ENCODE measurements at regions not wholly inside any gene's neighbourhood (a gene's known extent, or its start where the extent isn't known, plus 50 kb on each side); places are given as distances from the start of the nearest gene placed in this dataset.
A peak's percentile ranks its signal among the peaks of the same experiment; 100 is the strongest.

DNA sequence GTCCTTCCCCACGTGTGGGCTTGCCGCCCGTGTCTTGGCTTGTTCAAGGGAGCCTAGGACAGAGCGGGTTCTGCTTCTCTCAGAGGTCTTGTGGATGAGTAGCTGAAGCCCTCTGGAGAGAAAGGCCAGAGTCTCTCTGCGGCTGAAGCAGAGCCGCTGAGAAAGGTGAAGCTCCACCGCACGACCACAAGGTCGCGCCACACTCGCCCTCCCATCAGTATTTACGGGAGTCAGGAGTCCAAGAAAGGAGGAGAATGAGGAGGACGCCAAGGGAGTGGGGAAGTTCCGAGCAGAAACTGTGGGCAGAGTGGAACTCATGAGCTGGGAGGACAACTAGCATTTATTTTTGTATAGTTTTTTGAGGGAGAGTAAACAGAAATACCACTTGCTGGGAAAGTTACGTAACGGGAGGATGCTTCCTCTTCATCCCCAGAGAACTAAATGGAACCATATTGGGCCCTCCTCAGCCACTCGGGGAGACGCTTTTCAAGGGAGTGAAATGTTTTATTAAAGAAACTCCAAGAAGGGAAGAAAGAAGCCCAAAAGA, 51.6 kb upstream of the HAO2 start:
- TF ChIP-seq CTCF (IDR thresholded peaks at IDR 0.05 in 2 of 3, conservative IDR thresholded peaks at IDR 0.05 in 1 of 3; ENCODE audit: borderline replicate concordance in 1 of 3, insufficient read depth in 1 of 3, low read depth in 2 of 3, low read length in 2 of 3), result peak; percentile 37 to 82 (median 73); a peak in 5 of 6 replicates
- TF ChIP-seq EGR1 (IDR thresholded peaks at IDR 0.05; ENCODE audit: low read depth), result no peak

All from HCT116 (cell line).